Mesendoderm (in vitro differentiated cells): ENCODE measurements at regions not wholly inside any gene's neighbourhood (a gene's known extent, or its start where the extent isn't known, plus 50 kb on each side); places are given as distances from the start of the nearest gene placed in this dataset.

Source experiments
- DNase-seq: peaks from one replicate; pipeline ENCODE4 v3.0.0; 2013
- H2AK5ac ChIP-seq: 2 replicates; pipeline ENCODE4 v1.6.1; 2013; ENCODE audit warnings: low read length, inconsistent platforms
- H2BK120ac ChIP-seq: 2 replicates; pipeline ENCODE4 v1.6.1; 2013; ENCODE audit warnings: low read depth, mild to moderate bottlenecking, low read length, moderate library complexity, mixed read lengths
- H2BK15ac ChIP-seq: replicated peaks from 2 replicates; pipeline ENCODE4 v1.6.1; 2013; ENCODE audit warnings: low read depth, mild to moderate bottlenecking, moderate library complexity
- H2BK5ac ChIP-seq: 2 replicates; pipeline ENCODE4 v1.6.1; 2013; ENCODE audit warnings: low read length, inconsistent platforms
- H3K18ac ChIP-seq: 2 replicates; pipeline ENCODE4 v1.6.1; 2013; ENCODE audit warnings: mild to moderate bottlenecking, low read length, mixed read lengths
- H3K23ac ChIP-seq: one replicate; pipeline ENCODE4 v1.6.1; 2013; ENCODE audit warnings: low read length
- H3K27ac ChIP-seq: 2 replicates; pipeline ENCODE4 v1.5.1; 2013; ENCODE audit warnings: low read depth, mild to moderate bottlenecking, inconsistent platforms, low read length, moderate library complexity
- H3K27me3 ChIP-seq: 2 replicates; pipeline ENCODE4 v1.6.1; 2013; ENCODE audit warnings: low read length, control low read depth, mild to moderate bottlenecking, inconsistent platforms; ENCODE audit not compliant: insufficient read depth, poor library complexity
- H3K36me3 ChIP-seq: 2 replicates; pipeline ENCODE4 v1.6.1; 2013; ENCODE audit warnings: low read length, inconsistent platforms; ENCODE audit not compliant: control insufficient read depth, insufficient read depth
- H3K4ac ChIP-seq: one replicate; pipeline ENCODE4 v1.6.1; 2013; ENCODE audit warnings: low read depth, mild to moderate bottlenecking, low read length, moderate library complexity
- H3K4me1 ChIP-seq: 2 replicates; pipeline ENCODE4 v1.6.1; 2013; ENCODE audit warnings: low read depth, low read length, inconsistent platforms; ENCODE audit not compliant: control insufficient read depth
- H3K4me2 ChIP-seq: 2 replicates; pipeline ENCODE4 v1.6.1; 2013; ENCODE audit warnings: low read length
- H3K4me3 ChIP-seq: 2 replicates; pipeline ENCODE4 v1.5.1; 2013; ENCODE audit warnings: mild to moderate bottlenecking, low read length
- H3K56ac ChIP-seq: one replicate; pipeline ENCODE4 v1.6.1; 2013; ENCODE audit warnings: low read length
- H3K79me1 ChIP-seq: 2 replicates; pipeline ENCODE4 v1.6.1; 2013; ENCODE audit warnings: low read length, inconsistent platforms
- H3K79me2 ChIP-seq: 2 replicates; pipeline ENCODE4 v1.6.1; 2013; ENCODE audit warnings: mild to moderate bottlenecking, low read length; ENCODE audit not compliant: control insufficient read depth, insufficient read depth
- H3K9ac ChIP-seq: 2 replicates; pipeline ENCODE4 v1.6.1; 2013; ENCODE audit warnings: low read length, inconsistent platforms
- H4K5ac ChIP-seq: one replicate; pipeline ENCODE4 v1.6.1; 2013; ENCODE audit warnings: low read length
- H4K8ac ChIP-seq: one replicate; pipeline ENCODE4 v1.6.1; 2013; ENCODE audit warnings: low read depth, mild to moderate bottlenecking, control low read depth, low read length, moderate library complexity
- WGBS: extraction: QIAGEN DNeasy Blood & Tissue Kit; methylation state at CpG from one replicate; pipeline ENCODE4 v1.1.7; 2013; ENCODE audit warnings: low lambda C conversion rate, missing lambda C conversion rate; ENCODE audit not compliant: insufficient coverage; ENCODE audit errors: extremely low coverage; 5-methylcytosine and 5-hydroxymethylcytosine counted together

GRCh38 chr1:30196872-30197638, 526.3 kb downstream of the MATN1 start:
- Histone ChIP-seq H3K9ac (no peak overlapping the region), H4K5ac (no peak overlapping the region), H2AK5ac (no peak overlapping the region), H3K4me1 (no peaks in the 10 kb centered on the region), H3K79me1 (no peaks in the 10 kb centered on the region), H3K4me3 (no peak overlapping the region), H3K4ac (no peak overlapping the region), H3K79me2 (no peaks in the 10 kb centered on the region), H2BK5ac (no peak overlapping the region), H2BK15ac (no peak overlapping the region), H3K27ac (no peak overlapping the region), H3K4me2 (no peak overlapping the region), H2BK120ac (no peak overlapping the region), H3K27me3 (no peaks in the 10 kb centered on the region), H3K36me3 (no peaks in the 10 kb centered on the region), H3K56ac (no peak overlapping the region), H3K23ac (no peak overlapping the region), H3K18ac (no peak overlapping the region), H4K8ac (no peak overlapping the region)
- no CpG with 5 or more reads among the region's 13 CpGs for WGBS
- no peak for DNase-seq

GRCh38 chr1:30196457-30196856, 526.9 kb downstream of the MATN1 start:
- no peak overlapping the region for H3K9ac ChIP-seq
- H3K4me2 ChIP-seq = no peak overlapping the region
- H3K56ac ChIP-seq = no peak overlapping the region
- H3K36me3 ChIP-seq = no peaks in the 10 kb centered on the region
- no peaks in the 10 kb centered on the region for H3K79me1 ChIP-seq
- H3K79me2 ChIP-seq = no peaks in the 10 kb centered on the region
- H3K4ac ChIP-seq = no peak overlapping the region
- H2BK120ac ChIP-seq = no peak overlapping the region
- H3K27ac ChIP-seq = no peak overlapping the region
- no peak overlapping the region for H2BK15ac ChIP-seq
- H4K8ac ChIP-seq = no peak overlapping the region
- H4K5ac ChIP-seq = no peak overlapping the region
- no peaks in the 10 kb centered on the region for H3K27me3 ChIP-seq
- H3K18ac ChIP-seq = no peak overlapping the region
- no peak overlapping the region for H2AK5ac ChIP-seq
- no peak for DNase-seq
- H3K4me1 ChIP-seq = no peaks in the 10 kb centered on the region
- no peak overlapping the region for H3K4me3 ChIP-seq
- no peak overlapping the region for H3K23ac ChIP-seq
- no peak overlapping the region for H2BK5ac ChIP-seq

GRCh38 chr1:30195424-30196134, 527.8 kb downstream of the MATN1 start:
- DNase-seq = no peak
- no peak overlapping the region for H2BK15ac ChIP-seq
- H3K27ac ChIP-seq = no peak overlapping the region
- no peaks in the 10 kb centered on the region for H3K4me1 ChIP-seq
- H3K79me1 ChIP-seq = no peaks in the 10 kb centered on the region
- no peak overlapping the region for H3K23ac ChIP-seq
- H3K79me2 ChIP-seq = no peaks in the 10 kb centered on the region
- no peaks in the 10 kb centered on the region for H3K36me3 ChIP-seq
- H3K4me2 ChIP-seq = no peak overlapping the region
- no peak overlapping the region for H3K9ac ChIP-seq
- no peaks in the 10 kb centered on the region for H3K27me3 ChIP-seq
- H2BK5ac ChIP-seq = no peak overlapping the region
- no peak overlapping the region for H3K18ac ChIP-seq
- no peak overlapping the region for H3K4me3 ChIP-seq
- H4K8ac ChIP-seq = no peak overlapping the region
- no peak overlapping the region for H4K5ac ChIP-seq
- no peak overlapping the region for H3K56ac ChIP-seq
- H3K4ac ChIP-seq = no peak overlapping the region
- H2AK5ac ChIP-seq = no peak overlapping the region
- H2BK120ac ChIP-seq = no peak overlapping the region
- WGBS = no CpG with 5 or more reads among the region's 17 CpGs

GRCh38 chr1:30194741-30195423, 528.5 kb downstream of the MATN1 start:
- H2AK5ac ChIP-seq = no peak overlapping the region
- no peaks in the 10 kb centered on the region for H3K4me1 ChIP-seq
- no peak for DNase-seq
- no peak overlapping the region for H2BK15ac ChIP-seq
- H3K27me3 ChIP-seq = no peaks in the 10 kb centered on the region
- no peak overlapping the region for H3K18ac ChIP-seq
- H2BK120ac ChIP-seq = no peak overlapping the region
- no CpG with 5 or more reads among the region's 8 CpGs for WGBS
- H3K79me1 ChIP-seq = no peaks in the 10 kb centered on the region
- H3K4ac ChIP-seq = no peak overlapping the region
- no peak overlapping the region for H2BK5ac ChIP-seq
- H3K4me3 ChIP-seq = no peak overlapping the region
- no peak overlapping the region for H3K9ac ChIP-seq
- H3K79me2 ChIP-seq = no peaks in the 10 kb centered on the region
- H4K8ac ChIP-seq = no peak overlapping the region
- no peak overlapping the region for H3K56ac ChIP-seq
- H3K4me2 ChIP-seq = no peak overlapping the region
- no peak overlapping the region for H3K27ac ChIP-seq
- H4K5ac ChIP-seq = no peak overlapping the region
- no peaks in the 10 kb centered on the region for H3K36me3 ChIP-seq
- H3K23ac ChIP-seq = no peak overlapping the region

- no CpG with 5 or more reads among the region's 6 CpGs for WGBS
- H3K18ac ChIP-seq = no peak overlapping the region
These were observed 529.3 kb downstream of the MATN1 start for GRCh38 chr1:30194046-30194619.

More at GRCh38 chr1:30194046-30194619, 529.3 kb downstream of the MATN1 start:
- Histone ChIP-seq H3K23ac (no peak overlapping the region), H3K9ac (no peak overlapping the region), H2AK5ac (no peak overlapping the region), H3K4ac (no peak overlapping the region), H4K8ac (no peak overlapping the region), H3K36me3 (no peaks in the 10 kb centered on the region), H3K4me1 (no peaks in the 10 kb centered on the region), H3K56ac (no peak overlapping the region), H3K79me2 (no peaks in the 10 kb centered on the region), H3K27me3 (no peaks in the 10 kb centered on the region), H4K5ac (no peak overlapping the region), H2BK120ac (no peak overlapping the region), H2BK5ac (no peak overlapping the region), H3K79me1 (no peaks in the 10 kb centered on the region), H2BK15ac (no peak overlapping the region), H3K4me2 (no peak overlapping the region), H3K4me3 (no peak overlapping the region), H3K27ac (no peak overlapping the region)
- DNase-seq = no peak
